Type B pancreatic cell (in vitro differentiated cells): ENCODE measurements at regions not wholly inside any gene's neighbourhood (a gene's known extent, or its start where the extent isn't known, plus 50 kb on each side); places are given as distances from the start of the nearest gene placed in this dataset.

Experiments
- DNase-seq: peaks from one replicate; pipeline ENCODE4 v3.0.0; 2021; ENCODE audit warnings: mixed read lengths; ENCODE audit not compliant: unreplicated experiment; ENCODE audit errors: extremely low spot score
- H3K27ac Mint-ChIP-seq: 2 replicates; pipeline ENCODE4 v1.8.0; 2021; ENCODE audit warnings: mild to moderate bottlenecking, mixed read lengths
- H3K27me3 Mint-ChIP-seq: 2 replicates; pipeline ENCODE4 v1.8.0; 2021; ENCODE audit warnings: mixed read lengths
- H3K36me3 Mint-ChIP-seq: 2 replicates; pipeline ENCODE4 v1.8.0; 2021; ENCODE audit warnings: mixed read lengths
- H3K4me1 Mint-ChIP-seq: one replicate; pipeline ENCODE4 v1.8.0; 2021; ENCODE audit warnings: mixed read lengths; ENCODE audit not compliant: unreplicated experiment
- H3K4me3 Mint-ChIP-seq: 2 replicates; pipeline ENCODE4 v1.8.0; 2021; ENCODE audit warnings: mild to moderate bottlenecking, mixed read lengths
- H3K9me3 Mint-ChIP-seq: 2 replicates; pipeline ENCODE4 v1.8.0; 2021; ENCODE audit warnings: mixed read lengths
- CTCF ChIP-seq: fragments of 200-600 bp; sonication (generic); conservative IDR thresholded peaks from 2 replicates; pipeline ENCODE4 v1.5.0; 2021; ENCODE audit warnings: antibody characterized with exemption, mild to moderate bottlenecking

DNA sequence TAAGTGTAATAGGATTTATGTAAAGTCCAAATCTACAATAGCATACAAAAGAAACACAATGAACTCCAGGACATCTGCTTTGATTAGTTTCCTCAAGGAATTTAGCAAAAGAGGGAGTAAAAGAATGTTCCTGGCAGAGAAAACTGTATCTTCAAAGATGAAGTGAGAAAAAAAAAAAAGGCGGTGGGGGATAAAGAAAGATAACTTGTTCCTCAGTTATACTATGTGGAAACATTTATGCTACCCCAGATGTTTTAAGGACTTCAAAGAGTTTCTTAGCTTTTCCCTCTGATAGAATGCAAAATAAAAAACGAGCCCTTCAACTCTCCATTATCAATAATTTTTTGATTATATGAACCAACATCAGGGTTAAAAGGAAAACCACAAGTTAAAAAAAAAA is 908.9 kb upstream of the ADGRL2 start:
- DNase-seq: no peak
- no peak overlapping the region for H3K4me3 Mint-ChIP-seq
- H3K36me3 Mint-ChIP-seq: no peaks in the 10 kb centered on the region
- H3K4me1 Mint-ChIP-seq: peaks cover 32% of the 10 kb centered on the region
- H3K9me3 Mint-ChIP-seq: no peaks in the 10 kb centered on the region
- TF ChIP-seq CTCF: no peak
- H3K27ac Mint-ChIP-seq: no peak overlapping the region
- H3K27me3 Mint-ChIP-seq: no peaks in the 10 kb centered on the region

- H3K27ac Mint-ChIP-seq: no peak overlapping the region
- no peak overlapping the region for H3K4me3 Mint-ChIP-seq
- H3K27me3 Mint-ChIP-seq: no peaks in the 10 kb centered on the region
- no peaks in the 10 kb centered on the region for H3K9me3 Mint-ChIP-seq
- TF ChIP-seq CTCF: no peak
- no peaks in the 10 kb centered on the region for H3K36me3 Mint-ChIP-seq
- peaks cover 9% of the 10 kb centered on the region for H3K4me1 Mint-ChIP-seq
- DNase-seq: no peak
These were observed 918.2 kb upstream of the ADGRL2 start for GRCh38 chr1:80882553-80882952.

GRCh38 chr1:80878343-80878742 is 922.4 kb upstream of the ADGRL2 start:
- TF ChIP-seq CTCF: no peak
- Mint-ChIP-seq H3K9me3 (no peaks in the 10 kb centered on the region), H3K36me3 (no peaks in the 10 kb centered on the region), H3K4me1 (peaks cover 9% of the 10 kb centered on the region), H3K4me3 (no peak overlapping the region), H3K27ac (no peak overlapping the region), H3K27me3 (no peaks in the 10 kb centered on the region)
- DNase-seq: no peak

- no peak for DNase-seq
- H3K36me3 Mint-ChIP-seq: no peaks in the 10 kb centered on the region
- H3K4me3 Mint-ChIP-seq: no peak overlapping the region
- no peaks in the 10 kb centered on the region for H3K9me3 Mint-ChIP-seq
- no peaks in the 10 kb centered on the region for H3K27me3 Mint-ChIP-seq
- no peak for TF ChIP-seq CTCF
- H3K27ac Mint-ChIP-seq: no peak overlapping the region
- H3K4me1 Mint-ChIP-seq: no peaks in the 10 kb centered on the region
These were observed 924.7 kb upstream of the ADGRL2 start for GRCh38 chr1:80876035-80876434.

DNA sequence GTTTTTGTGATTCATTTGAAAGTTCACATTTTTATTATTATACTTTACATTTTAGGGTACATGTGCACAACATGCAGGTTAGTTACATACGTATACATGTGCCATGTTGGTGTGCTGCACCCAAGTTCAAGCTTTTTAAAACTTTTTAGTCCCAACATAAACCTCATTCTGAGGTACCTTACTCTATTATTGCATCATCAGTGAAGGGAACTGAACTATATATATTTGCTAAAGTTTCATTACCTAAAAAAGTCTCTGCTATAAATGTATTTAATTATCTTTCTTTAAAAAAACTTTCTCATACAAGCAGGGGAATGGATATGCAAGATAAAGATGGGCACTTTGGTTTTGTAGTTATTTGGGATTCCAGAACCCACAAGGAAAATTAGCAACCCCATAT is 931.4 kb upstream of the ADGRL2 start:
- no peak for TF ChIP-seq CTCF
- Mint-ChIP-seq H3K27ac (no peak overlapping the region), H3K9me3 (peaks cover 6% of the 10 kb centered on the region), H3K36me3 (no peaks in the 10 kb centered on the region), H3K4me3 (no peak overlapping the region), H3K27me3 (no peaks in the 10 kb centered on the region), H3K4me1 (no peaks in the 10 kb centered on the region)
- DNase-seq: no peak

GRCh38 chr1:80847904-80848303 is 952.8 kb upstream of the ADGRL2 start:
- Mint-ChIP-seq H3K4me1 (no peaks in the 10 kb centered on the region), H3K27ac (no peak overlapping the region), H3K9me3 (peaks cover 7% of the 10 kb centered on the region), H3K27me3 (no peaks in the 10 kb centered on the region), H3K4me3 (no peak overlapping the region), H3K36me3 (no peaks in the 10 kb centered on the region)
- TF ChIP-seq CTCF: no peak
- DNase-seq: no peak
